Skeletal muscle tissue (tissue), 3 donors: ENCODE measurements at regions not wholly inside any gene's neighbourhood (a gene's known extent, or its start where the extent isn't known, plus 50 kb on each side); places are given as distances from the start of the nearest gene placed in this dataset.
A peak's percentile ranks its signal among the peaks of the same experiment; 100 is the strongest.

ENCODE experiments used
- H3K27ac ChIP-seq: one replicate; pipeline ENCODE4 v1.7.0; 2013; ENCODE audit warnings: mild to moderate bottlenecking, low read depth, low read length, inconsistent platforms
- H3K27me3 ChIP-seq, 3 donors: one replicate each; pipeline ENCODE4 v1.7.0; 2013; ENCODE audit warnings: low read length in 3 of 3; ENCODE audit not compliant: control insufficient read depth in 3 of 3, insufficient read depth in 3 of 3
- H3K36me3 ChIP-seq, 3 donors: one replicate each; pipeline ENCODE4 v1.7.0; 2013; ENCODE audit warnings: low read length in 3 of 3; ENCODE audit not compliant: control insufficient read depth in 3 of 3, insufficient read depth in 3 of 3
- H3K4me1 ChIP-seq, 3 donors: one replicate each; pipeline ENCODE4 v1.7.0; 2013; ENCODE audit warnings: low read length in 3 of 3, mild to moderate bottlenecking in 3 of 3; ENCODE audit not compliant: control insufficient read depth in 3 of 3, insufficient read depth in 3 of 3
- H3K4me3 ChIP-seq, 3 donors: one replicate each; pipeline ENCODE4 v1.7.0; 2013; ENCODE audit warnings: low read length in 3 of 3
- H3K9ac ChIP-seq, 3 donors: one replicate each; pipeline ENCODE4 v1.7.0; 2013; ENCODE audit warnings: low read length in 3 of 3, mild to moderate bottlenecking in 3 of 3, moderate library complexity in 2 of 3, low read depth in 1 of 3
- H3K9me3 ChIP-seq, 3 donors: one replicate each; pipeline ENCODE4 v1.7.0; 2013; ENCODE audit warnings: low read length in 3 of 3; ENCODE audit not compliant: control insufficient read depth in 3 of 3
- donor health status: Osteomylitis.

DNA sequence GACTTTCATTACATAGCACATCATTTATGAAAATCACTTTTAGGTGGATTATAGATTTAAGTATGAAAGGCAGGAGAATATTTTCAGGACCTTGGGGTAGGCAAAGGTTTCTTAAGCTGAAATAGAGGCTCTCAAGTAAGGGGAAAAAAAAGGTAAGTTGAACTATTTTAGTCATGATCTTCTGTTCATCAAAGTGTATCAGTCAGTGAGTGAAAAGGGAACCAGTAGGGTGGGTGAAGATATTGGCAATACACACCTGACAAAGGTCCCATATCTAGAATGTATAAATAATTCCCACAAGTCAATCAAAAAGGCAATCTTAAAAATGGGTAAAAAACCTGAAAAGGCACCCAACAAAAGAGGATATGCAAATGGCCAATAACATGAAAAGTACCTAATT, 218.6 kb downstream of the KLF13 start:
- Histone ChIP-seq H3K36me3 (no peaks in the 10 kb centered on the region), H3K27me3 (no peaks in the 10 kb centered on the region), H3K9me3 (no peaks in the 10 kb centered on the region), H3K9ac (no peak overlapping the region), H3K4me3 (no peak overlapping the region), H3K27ac (no peak overlapping the region), H3K4me1 (no peaks in the 10 kb centered on the region)

DNA sequence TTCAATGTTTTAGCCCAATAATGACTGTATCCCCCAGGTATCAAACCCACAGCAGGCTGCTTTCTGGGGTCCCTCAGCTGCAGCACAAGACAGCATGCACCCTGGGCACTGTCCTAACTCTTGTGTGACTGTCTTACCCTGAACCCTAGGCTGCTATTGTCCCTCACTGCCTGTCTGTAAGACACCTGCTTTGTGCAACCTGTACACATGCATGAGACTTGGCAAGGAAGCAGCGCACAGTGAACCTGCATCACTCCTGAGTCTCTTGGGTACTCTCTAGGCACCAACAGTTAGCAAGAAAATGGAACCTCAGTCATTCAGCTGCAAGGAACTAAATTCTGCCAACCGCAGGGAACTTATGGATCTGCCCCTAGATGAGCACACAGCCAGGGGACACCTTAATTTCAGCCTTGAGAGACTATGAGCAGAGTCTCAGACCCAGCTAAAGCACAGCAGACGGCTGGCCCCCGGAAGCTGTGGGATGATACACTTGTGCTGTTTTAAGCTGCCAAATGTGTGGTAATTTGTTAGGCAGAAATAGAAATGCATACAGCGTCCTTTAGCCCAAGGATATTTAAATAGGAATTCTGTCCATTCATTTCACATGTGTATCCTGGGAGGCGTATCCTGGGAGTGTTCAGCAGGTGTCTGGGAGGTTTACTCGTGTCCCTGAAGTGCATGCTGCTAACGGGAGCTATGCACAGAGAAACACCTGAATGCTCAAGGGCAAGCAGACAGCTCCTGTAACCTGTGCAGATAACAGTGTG, 223.8 kb downstream of the KLF13 start:
- peaks cover 3 to 8% (median 6%) of the 10 kb centered on the region in 3 donors for H3K4me1 ChIP-seq
- no peak overlapping the region for H3K27ac ChIP-seq
- H3K9me3 ChIP-seq = no peaks in the 10 kb centered on the region
- H3K27me3 ChIP-seq = no peaks in the 10 kb centered on the region
- H3K9ac ChIP-seq = no peak overlapping the region
- H3K36me3 ChIP-seq = no peaks in the 10 kb centered on the region
- no peak overlapping the region for H3K4me3 ChIP-seq

DNA sequence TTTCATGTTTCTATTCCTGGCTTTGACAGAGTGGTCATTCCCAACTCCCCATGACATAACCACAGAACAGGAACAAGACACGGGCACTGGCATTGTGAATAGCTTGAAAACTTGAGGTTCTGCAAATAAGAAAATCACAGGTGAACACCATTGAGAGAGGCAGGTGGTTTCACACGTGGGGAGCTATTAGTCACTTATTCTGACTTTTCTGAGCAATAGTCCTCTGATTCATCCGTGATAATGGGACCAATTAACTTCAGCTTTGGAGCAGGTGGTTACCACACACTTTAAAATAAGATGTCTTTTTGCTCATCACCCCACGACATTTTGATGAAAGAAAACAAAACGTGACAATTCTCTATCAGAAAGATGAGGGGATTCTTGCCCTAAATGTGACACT, 224.7 kb downstream of the KLF13 start:
- no peaks in the 10 kb centered on the region for H3K36me3 ChIP-seq
- no peak overlapping the region for H3K9ac ChIP-seq
- H3K9me3 ChIP-seq = no peaks in the 10 kb centered on the region
- H3K4me1 ChIP-seq = peaks cover 3 to 9% (median 6%) of the 10 kb centered on the region in 3 donors
- no peak overlapping the region for H3K27ac ChIP-seq
- no peak overlapping the region for H3K4me3 ChIP-seq
- H3K27me3 ChIP-seq = no peaks in the 10 kb centered on the region

DNA sequence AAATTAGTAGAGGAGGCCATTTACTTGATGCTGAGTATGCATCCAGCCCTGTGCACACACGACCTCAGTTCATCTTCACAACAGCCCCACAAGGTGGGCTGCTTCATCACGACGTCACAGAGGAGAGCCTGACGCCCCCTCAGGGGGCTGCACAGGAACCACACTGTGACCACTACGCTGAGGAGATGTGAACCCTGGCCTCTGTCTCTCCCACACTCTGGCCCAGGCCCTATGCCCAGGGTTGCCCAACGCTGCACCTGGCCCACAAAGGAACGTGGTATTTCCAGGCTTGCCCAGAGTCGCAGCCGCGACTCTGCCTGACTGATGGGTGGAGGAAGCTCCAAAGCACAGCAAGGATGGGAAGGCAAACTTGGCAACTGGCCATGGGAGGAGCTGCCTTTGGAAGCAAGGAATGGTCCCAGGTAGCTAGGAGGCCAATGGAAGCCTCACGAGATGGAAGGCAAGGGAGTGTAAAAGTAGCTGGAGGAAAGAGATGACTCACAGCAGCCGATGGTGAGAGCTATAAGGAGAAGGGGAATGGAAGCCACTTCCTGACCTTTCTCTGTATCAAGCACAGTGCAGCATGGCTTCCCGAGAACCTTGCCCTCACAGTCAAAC, 226.0 kb downstream of the KLF13 start:
- Histone ChIP-seq H3K36me3 (peaks cover 0 to 3% (median 0%) of the 10 kb centered on the region in 3 donors), H3K9me3 (no peaks in the 10 kb centered on the region), H3K4me1 (peaks cover 3 to 9% (median 6%) of the 10 kb centered on the region in 3 donors), H3K27me3 (no peaks in the 10 kb centered on the region), H3K27ac (no peak overlapping the region), H3K4me3 (no peak overlapping the region), H3K9ac (no peak overlapping the region)

DNA sequence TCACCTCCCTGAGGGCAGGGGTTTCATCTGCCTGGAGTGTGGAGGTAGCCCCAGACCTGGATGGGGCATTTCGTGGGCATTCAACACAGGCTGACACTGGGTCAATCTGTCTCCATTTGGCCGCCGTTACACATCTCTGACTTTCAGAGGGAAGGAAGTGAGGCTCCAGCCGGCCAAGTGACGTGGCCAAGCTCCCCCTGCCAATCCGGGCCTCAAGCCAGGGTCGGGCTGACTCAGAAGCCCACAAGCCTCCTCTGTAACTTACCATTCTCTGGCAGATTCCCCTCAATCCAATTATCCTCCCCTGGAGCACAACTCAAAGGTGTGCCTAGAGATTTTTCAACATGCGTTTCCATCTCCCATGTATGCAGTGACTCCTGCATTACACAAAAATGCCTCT, 227.6 kb downstream of the KLF13 start:
- peak overlapping the region; percentile 18 for H3K27ac ChIP-seq
- H3K9ac ChIP-seq = peak overlapping the region in 1 of 3 donors; percentile 16
- H3K36me3 ChIP-seq = peaks cover 0 to 3% (median 0%) of the 10 kb centered on the region in 3 donors
- H3K4me3 ChIP-seq = no peak overlapping the region
- H3K9me3 ChIP-seq = no peaks in the 10 kb centered on the region
- peaks cover 3 to 9% (median 6%) of the 10 kb centered on the region in 3 donors for H3K4me1 ChIP-seq
- H3K27me3 ChIP-seq = no peaks in the 10 kb centered on the region

DNA sequence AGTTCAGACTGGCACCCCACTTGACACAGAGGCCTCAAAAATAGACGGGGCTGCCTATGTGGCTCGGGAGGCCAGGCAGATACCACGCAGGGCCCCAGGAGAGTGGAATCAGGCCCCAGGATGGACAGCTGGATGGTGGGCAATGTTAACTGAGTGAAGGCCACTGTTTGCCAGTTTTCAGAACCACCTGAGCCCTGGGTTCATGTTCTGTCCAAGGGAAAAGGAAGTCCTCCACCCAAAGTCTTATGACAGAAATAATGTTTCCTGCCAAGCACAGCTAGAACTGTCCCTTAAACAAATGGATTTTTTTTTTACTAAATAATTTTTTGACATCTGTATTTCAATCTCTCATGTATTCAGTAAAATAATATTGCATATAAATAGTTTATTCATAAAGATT, 228.4 kb downstream of the KLF13 start:
- H3K27me3 ChIP-seq = no peaks in the 10 kb centered on the region
- no peak overlapping the region for H3K9ac ChIP-seq
- peak overlapping the region; percentile 18 for H3K27ac ChIP-seq
- H3K9me3 ChIP-seq = no peaks in the 10 kb centered on the region
- peaks cover 3 to 9% (median 6%) of the 10 kb centered on the region in 3 donors for H3K4me1 ChIP-seq
- peaks cover 0 to 3% (median 0%) of the 10 kb centered on the region in 3 donors for H3K36me3 ChIP-seq
- no peak overlapping the region for H3K4me3 ChIP-seq

DNA sequence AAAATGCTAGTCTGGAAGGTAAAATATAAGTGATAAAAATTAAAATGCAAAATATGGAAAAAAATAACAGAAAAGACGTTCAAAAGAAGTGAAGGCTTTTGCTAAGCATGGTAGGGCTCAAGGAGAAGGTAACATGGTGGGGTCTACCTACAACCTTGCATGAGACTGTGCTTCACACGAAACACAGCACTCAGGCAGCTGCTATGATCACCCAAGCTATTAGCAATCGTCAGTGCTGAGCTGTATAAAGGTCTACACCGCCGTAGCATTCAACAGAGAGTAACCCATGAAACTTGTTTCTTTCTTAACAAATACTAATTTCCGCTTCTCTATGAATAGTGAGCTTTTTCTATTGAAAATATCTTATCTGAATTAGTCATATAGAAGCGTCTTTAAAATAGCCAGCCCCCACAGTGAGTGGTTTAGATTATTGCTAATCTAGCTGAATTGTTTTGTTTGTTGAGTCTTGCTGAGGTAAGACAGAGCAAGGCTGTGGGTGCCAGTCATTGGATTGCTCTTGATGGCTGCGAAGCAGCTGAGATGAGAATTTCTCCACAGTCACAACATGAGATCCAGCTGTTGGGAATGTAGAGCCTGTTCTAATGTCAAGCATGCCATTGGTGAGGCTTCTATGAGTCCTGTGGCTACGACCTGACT, 230.0 kb downstream of the KLF13 start:
- peaks cover 0 to 3% (median 0%) of the 10 kb centered on the region in 3 donors for H3K36me3 ChIP-seq
- no peak overlapping the region for H3K4me3 ChIP-seq

DNA sequence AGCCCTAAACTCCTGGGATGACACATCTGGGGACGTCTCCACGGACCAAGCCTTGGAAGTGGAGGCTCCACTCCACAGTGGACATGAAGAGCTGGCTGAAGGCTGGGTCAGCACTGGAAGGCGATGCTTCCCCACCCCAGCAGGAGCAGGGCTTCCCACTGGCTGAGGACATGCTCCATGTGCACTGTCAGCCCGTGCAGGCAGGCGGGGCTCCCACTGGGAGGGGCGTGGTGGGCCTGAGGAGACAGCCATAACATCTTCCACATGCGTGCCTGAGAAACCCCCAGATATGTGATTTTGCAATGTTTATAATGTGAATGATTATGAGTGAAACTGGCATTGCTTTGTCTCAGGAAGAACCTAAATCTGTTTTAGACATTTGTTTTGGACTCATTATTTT, 231.3 kb downstream of the KLF13 start:
- H3K9ac ChIP-seq = no peak overlapping the region

More for the DNA sequence above, 230.0 kb downstream of the KLF13 start:
- H3K9ac ChIP-seq = no peak overlapping the region
- H3K27me3 ChIP-seq = no peaks in the 10 kb centered on the region
- peaks cover 3 to 9% (median 6%) of the 10 kb centered on the region in 3 donors for H3K4me1 ChIP-seq
- no peak overlapping the region for H3K27ac ChIP-seq
- H3K9me3 ChIP-seq = no peaks in the 10 kb centered on the region

DNA sequence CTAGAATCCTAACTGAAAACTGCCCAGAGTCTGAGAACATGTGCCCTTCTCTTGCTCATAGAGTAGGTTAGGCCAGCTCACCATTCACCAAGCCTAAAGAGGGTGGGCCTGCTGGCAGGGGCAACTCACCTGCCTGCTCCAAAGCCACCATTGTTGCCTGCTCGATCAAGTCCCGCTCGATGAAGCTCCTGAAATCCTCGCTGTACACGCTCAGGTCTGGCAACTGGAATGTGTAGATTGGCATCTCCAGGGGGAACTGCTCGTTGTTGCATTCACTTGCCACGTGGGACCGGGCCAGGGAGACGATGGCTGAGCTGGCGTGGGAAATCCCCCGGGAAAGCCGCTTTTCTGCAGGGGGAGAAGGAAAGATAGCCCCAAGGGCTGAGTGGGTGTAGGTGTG, 232.2 kb downstream of the KLF13 start:
- Histone ChIP-seq H3K9me3 (no peaks in the 10 kb centered on the region), H3K4me3 (no peak overlapping the region), H3K9ac (no peak overlapping the region), H3K36me3 (peaks cover 0 to 3% (median 0%) of the 10 kb centered on the region in 3 donors), H3K27ac (no peak overlapping the region), H3K27me3 (no peaks in the 10 kb centered on the region), H3K4me1 (peaks cover 3 to 9% (median 6%) of the 10 kb centered on the region in 3 donors)

More for the DNA sequence above, 231.3 kb downstream of the KLF13 start:
- Histone ChIP-seq H3K27me3 (no peaks in the 10 kb centered on the region), H3K27ac (no peak overlapping the region), H3K4me1 (peaks cover 3 to 9% (median 6%) of the 10 kb centered on the region in 3 donors), H3K4me3 (no peak overlapping the region), H3K36me3 (peaks cover 0 to 3% (median 0%) of the 10 kb centered on the region in 3 donors), H3K9me3 (no peaks in the 10 kb centered on the region)

DNA sequence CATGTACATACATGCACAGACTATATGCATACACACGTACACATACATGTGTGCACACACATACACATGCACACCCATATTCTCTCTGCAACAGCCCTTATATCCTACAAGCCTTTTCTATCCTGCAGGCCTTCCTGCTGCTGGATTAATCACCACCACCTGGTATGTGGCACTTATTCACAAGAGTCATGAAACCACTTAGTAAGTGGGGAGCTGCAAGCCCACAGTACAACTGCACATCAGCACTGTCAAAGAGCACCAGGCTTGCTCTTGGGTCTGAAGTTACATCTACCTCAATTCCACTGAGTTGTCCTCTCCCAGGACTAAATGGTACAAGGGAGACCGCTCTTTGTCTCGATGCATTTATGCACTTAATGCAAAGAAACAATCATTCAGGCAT, 233.2 kb downstream of the KLF13 start:
- peaks cover 0 to 4% (median under 1%) of the 10 kb centered on the region in 3 donors for H3K4me1 ChIP-seq
- H3K27me3 ChIP-seq = no peaks in the 10 kb centered on the region
- no peak overlapping the region for H3K9ac ChIP-seq
- no peak overlapping the region for H3K4me3 ChIP-seq
- H3K27ac ChIP-seq = no peak overlapping the region
- H3K36me3 ChIP-seq = peaks cover 0 to 3% (median 0%) of the 10 kb centered on the region in 3 donors
- no peaks in the 10 kb centered on the region for H3K9me3 ChIP-seq
